ENCODE measurements at regions not wholly inside any gene's neighbourhood (a gene's known extent, or its start where the extent isn't known, plus 50 kb on each side); places are given as distances from the start of the nearest gene placed in this dataset.

GRCh38 chr9:115596746-115597080 lies 478.8 kb upstream of the TNC start:
- TF ChIP-seq, protein P1, sequence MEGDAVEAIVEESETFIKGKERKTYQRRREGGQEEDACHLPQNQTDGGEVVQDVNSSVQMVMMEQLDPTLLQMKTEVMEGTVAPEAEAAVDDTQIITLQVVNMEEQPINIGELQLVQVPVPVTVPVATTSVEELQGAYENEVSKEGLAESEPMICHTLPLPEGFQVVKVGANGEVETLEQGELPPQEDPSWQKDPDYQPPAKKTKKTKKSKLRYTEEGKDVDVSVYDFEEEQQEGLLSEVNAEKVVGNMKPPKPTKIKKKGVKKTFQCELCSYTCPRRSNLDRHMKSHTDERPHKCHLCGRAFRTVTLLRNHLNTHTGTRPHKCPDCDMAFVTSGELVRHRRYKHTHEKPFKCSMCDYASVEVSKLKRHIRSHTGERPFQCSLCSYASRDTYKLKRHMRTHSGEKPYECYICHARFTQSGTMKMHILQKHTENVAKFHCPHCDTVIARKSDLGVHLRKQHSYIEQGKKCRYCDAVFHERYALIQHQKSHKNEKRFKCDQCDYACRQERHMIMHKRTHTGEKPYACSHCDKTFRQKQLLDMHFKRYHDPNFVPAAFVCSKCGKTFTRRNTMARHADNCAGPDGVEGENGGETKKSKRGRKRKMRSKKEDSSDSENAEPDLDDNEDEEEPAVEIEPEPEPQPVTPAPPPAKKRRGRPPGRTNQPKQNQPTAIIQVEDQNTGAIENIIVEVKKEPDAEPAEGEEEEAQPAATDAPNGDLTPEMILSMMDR (conservative IDR thresholded peaks at IDR 0.05): no peak
- no peak overlapping the region for H2AFZ ChIP-seq (ENCODE audit: low read length)
- no peak overlapping the region for H3K18ac ChIP-seq (ENCODE audit: insufficient read length, low read depth, low read length)
- H3K4me2 ChIP-seq (ENCODE audit: insufficient read depth, insufficient read length, low read length): no peak overlapping the region
- H3K27ac Mint-ChIP-seq: no peak overlapping the region; a peak in 1 of 7 replicates
- no peaks in the 10 kb centered on the region for H3K79me1 ChIP-seq (ENCODE audit: insufficient read depth, low read depth, low read length, poor library complexity, severe bottlenecking)
- H2BK5ac ChIP-seq (ENCODE audit: insufficient read length, low read length): no peak overlapping the region
- no peak overlapping the region for H4K91ac ChIP-seq (ENCODE audit: insufficient read length, low read depth, low read length)
- no peaks in the 10 kb centered on the region for H3K9me3 ChIP-seq (ENCODE audit: control insufficient read depth, low read depth, low read length)
- no peak overlapping the region for H4K8ac ChIP-seq (replicated peaks; ENCODE audit: insufficient read length, low read depth, low read length)
- no peak overlapping the region for H2BK12ac ChIP-seq (ENCODE audit: insufficient read length, low read depth, low read length)
- H3K9ac ChIP-seq (ENCODE audit: extremely low read depth, insufficient read length, low read length): no peak overlapping the region
- H2BK120ac ChIP-seq (ENCODE audit: low read depth, low read length, poor library complexity, severe bottlenecking): no peak overlapping the region
- no peak overlapping the region for H3K14ac ChIP-seq (ENCODE audit: insufficient read depth, low read length)
- peaks cover 8% of the 10 kb centered on the region for H3K4me1 ChIP-seq (ENCODE audit: insufficient read depth, low read length)
- no peak overlapping the region for H2AK5ac ChIP-seq (ENCODE audit: insufficient read length, low read length)
- H2BK15ac ChIP-seq (ENCODE audit: low read depth, low read length): no peak overlapping the region
- no peaks in the 10 kb centered on the region for H3K27me3 Mint-ChIP-seq (ENCODE audit: low read depth)
- H3K27me3 ChIP-seq (ENCODE audit: insufficient read depth, low read length): no peaks in the 10 kb centered on the region
- H3K27ac ChIP-seq (ENCODE audit: insufficient read length, low read depth, low read length): no peak overlapping the region
- no peaks in the 10 kb centered on the region for H3K23me2 ChIP-seq (ENCODE audit: insufficient read length, low read depth, low read length, poor library complexity, severe bottlenecking)
- no peak for DNase-seq
- peaks cover 19% of the 10 kb centered on the region in 2 experiments for H3K4me1 Mint-ChIP-seq
- H4K20me1 ChIP-seq (ENCODE audit: control insufficient read depth, insufficient read depth, insufficient read length): no peaks in the 10 kb centered on the region
- H3K79me2 ChIP-seq (ENCODE audit: insufficient read depth, low read length): no peaks in the 10 kb centered on the region
- no peaks in the 10 kb centered on the region for H3K9me3 Mint-ChIP-seq
- no peak overlapping the region for H2BK20ac ChIP-seq (ENCODE audit: low read depth, low read length, poor library complexity, severe bottlenecking)
- H3K4me3 Mint-ChIP-seq: no peak overlapping the region
- H3K4ac ChIP-seq (ENCODE audit: low read depth, low read length): no peak overlapping the region
- H3K36me3 Mint-ChIP-seq (ENCODE audit: insufficient read depth in 1 of 3, low read depth in 3 of 3): no peaks in the 10 kb centered on the region; a peak in 1 of 7 replicates
- WGBS (ENCODE audit: extremely low coverage, insufficient read length, low lambda C conversion rate): no CpG with 5 or more reads among the region's 4 CpGs
- no peak overlapping the region for H3K56ac ChIP-seq (ENCODE audit: insufficient read length, low read depth, low read length)
- no peak overlapping the region for H3K23ac ChIP-seq (ENCODE audit: insufficient read length, low read depth, low read length)
- H4K5ac ChIP-seq (ENCODE audit: insufficient read length, low read depth, low read length): no peak overlapping the region
- H3T11ph ChIP-seq (ENCODE audit: low read length): no peak overlapping the region
